ENCODE measurements at regions not wholly inside any gene's neighbourhood (a gene's known extent, or its start where the extent isn't known, plus 50 kb on each side); places are given as distances from the start of the nearest gene placed in this dataset.
"Not testable (repeated sequence)": the region's sequence is repeated elsewhere in the genome, so short reads cannot be mapped to it uniquely, and the experiment has no call there.

DNA sequence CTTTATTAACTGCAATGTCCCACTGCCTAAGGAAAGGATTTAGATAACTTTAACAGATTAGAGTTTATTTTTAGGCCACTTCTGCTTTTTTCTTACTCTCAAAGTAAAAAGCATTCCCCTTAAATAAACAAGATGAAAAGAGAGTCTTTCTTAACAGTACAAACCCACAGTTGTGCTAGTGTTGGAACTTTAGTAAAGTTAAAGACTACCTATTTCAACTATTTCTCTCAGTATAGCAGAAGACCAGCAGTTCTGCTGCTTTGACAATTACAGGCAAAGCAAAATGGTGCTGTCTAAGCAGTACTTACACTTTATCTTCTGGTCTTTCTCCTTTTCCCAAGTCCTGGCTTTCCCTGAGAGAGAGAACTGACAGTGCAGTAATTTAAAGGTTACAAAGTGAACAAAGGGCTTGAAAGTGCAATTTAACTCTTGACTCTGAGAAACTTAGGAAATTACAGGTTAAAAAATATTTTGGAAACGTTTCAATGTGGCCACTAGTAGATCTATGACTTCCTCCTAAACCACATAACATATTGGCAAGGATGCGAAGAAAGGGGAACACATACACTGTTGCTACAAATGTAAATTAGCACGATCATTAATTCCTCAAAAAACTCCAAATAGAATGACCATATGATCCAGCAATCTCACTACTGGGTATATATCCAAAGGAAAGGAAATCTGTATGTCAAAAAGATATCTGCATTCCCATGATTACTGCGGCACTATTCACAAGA is 135.4 kb upstream of the POGK start:
- no peak for DNase-seq

DNA sequence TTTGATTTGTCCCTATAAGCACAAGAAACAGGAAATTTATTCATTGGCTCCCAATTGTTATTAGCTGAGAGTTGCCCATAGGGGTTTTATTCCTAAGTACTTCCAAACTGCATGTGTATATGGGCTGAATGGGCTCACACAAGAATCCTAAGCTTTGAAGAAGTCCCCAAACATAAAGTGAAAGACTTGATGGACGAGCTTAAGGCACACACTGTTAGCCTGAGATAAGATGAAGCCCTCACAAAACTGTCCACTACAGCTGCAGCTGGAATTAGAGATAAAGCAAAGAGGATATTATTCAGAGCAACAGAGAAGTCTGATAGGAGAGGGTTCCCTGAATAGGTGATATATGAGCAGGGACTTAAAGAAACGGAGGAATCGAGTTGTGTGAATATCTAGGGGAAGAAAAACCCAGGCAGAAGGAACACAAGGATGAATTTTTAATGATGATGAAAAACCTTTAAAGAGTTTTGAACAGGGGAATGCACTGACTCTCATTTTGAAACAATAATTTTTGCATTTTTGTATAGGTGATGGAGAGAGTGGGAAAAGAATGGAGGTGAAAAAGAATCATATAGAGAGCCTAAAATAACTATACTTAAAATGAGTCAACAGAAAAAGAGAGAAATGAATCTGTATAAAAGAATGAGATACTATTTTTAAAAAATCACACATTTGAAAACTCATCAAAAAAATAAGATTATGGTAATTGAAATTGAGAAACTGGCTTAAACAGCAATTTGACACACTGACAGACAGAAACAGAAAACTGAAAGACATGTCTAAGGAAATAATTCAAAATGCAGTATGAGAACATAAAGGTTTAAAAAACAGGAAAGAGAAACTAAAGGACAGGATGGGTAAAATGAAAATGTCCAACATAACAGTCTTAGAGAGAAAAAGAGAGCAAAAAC is 133.6 kb upstream of the POGK start:
- DNase-seq: no peak

DNA sequence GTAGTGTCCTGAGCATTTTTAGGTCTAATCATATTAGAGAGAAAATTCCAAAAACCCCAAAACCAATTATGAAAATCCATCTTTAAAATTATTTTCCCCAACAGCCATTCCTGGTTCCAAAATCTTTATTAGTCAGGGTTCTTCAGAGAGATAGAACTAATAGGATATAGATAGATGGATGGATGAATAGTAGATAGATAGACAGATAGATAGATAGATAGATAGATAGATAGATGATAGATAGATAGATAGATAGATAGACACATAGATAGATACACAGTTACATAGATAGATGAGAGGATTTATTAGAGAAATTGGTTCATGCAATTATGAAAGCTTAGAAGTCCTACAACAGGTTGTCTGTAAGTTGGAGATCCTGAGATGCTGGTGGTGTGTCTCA is 122.7 kb upstream of the POGK start:
- no peak for DNase-seq

DNA sequence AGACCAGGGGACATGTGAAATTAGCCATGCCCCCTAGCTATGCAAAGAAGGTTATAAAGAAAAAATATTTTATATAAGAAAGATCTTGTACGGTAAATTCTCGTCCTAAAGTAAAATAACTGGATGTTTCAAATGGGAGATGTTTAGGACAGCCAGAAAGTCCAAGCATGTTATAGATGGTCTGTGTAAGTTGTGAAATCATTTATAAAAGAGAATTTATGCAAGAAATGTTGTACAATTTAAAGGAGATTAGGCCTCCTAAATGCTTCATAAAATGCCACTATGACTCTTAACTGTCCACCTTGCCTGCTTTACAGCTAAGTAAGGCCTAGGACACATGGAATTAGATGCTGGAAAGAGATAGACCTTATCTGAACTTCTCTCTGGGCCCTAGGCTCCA is 118.1 kb upstream of the POGK start:
- no peak for DNase-seq

DNA sequence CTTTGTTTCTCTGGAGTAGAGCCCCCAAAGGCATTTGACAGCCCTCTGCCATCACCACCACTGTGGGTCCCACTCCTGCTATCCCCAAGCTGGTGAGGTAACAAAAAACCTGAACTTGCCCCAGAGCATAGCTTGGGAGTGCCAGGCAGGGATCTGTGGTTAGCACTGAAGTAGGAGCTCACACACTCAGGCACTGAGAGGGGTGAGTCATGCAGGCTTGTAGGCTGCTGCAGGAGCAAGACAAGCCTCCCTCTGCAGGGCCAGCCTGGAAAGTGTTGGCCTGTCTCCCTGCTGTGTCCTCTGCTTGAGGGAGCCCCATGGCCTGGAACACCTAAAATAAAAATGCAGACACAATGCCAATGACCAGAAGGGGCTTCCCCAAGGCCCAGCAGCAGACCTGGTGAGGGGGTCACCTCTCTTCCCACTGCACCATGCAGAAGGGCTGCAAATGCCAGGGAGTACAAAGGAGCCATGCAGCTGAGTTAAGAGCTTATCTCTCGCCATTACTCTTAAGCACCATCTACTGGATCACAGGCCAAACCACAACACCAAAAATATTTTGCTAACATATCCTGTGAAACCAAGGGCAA is 108.9 kb upstream of the POGK start:
- DNase-seq: no peak

DNA sequence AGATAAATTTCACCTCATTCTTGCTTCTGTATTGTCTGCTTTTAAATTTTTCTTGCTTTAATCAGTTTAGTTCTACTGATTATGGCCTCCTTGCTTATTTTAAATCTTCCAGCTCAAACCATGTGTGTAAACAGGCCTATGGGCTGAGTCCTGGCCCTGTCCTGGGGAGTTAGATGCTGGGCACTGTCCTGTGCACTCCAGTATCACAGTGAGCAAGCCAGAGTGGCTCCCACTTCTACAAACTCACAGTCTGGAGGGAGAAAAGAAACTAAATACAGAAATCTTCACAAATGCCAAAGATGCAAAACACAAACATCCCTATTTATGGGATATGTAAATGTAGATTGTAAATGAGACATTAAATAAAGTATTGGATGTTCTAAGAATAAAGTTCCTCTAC is 101.1 kb upstream of the POGK start:
- DNase-seq: no peak

DNA sequence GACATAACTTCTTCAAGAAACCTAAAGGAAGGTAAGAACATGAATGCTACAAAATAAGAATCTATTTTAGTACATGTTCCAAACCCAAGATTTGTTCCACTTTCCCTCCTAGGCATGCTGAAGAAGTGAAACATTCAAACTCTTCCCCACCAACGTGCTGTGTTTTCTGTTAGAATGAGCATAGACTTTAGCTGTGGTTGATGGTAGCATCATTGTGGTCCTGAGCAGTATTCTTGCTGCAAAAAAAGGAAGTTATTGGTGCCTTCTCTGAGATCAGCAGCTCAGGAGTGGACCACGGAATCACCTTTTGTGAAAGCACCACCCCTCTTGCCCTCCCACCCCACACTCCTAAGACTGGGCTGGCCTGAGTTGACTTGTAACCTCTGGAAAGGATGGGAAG is 100.4 kb upstream of the POGK start:
- DNase-seq: no peak

DNA sequence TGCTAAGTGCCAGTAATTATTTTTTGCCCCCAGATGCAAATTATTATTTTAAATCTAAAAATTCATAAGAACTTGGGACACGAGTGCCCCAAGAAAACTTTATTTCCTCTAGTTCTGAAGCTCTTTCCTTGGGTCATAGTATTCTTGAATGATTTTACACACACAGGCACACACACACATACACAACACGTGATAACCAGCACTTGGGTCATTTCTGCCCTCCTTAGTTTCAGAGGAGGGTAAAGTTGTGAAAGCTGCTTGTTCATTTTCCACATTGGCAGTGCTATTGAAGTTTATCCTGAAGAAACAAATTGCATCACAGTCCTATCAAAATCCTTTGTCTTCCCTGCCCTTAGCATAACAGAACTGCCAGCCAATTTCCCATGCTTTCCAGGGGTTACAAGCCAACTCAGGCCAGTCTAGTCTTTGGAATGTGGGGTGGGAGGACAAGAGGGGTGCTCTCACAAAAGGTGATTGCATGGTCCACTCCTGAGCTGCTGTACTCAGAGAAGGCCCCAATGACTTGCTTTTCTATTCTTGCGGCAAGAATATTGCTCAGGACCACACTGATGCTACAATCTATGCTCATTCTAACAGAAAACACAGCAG is 98.5 kb upstream of the POGK start:
- no peak for DNase-seq

DNA sequence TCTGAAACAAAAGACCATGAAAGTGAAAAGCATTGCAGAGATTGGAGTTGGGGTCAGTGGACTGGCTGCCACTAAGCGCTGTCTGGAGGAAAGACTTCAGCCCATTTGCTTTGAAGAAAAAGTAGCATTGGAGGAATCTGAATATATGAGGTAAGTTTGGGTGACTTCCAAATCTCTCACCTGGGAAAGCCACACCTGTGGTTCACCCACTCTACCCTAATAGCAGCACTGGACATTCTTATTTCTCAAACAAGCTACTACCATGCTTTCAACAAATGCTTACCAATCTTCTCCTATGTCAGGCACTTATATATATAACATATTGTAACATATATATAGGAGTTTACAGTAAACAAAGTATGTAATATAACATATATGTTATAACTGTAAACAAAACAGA is 76.0 kb upstream of the POGK start:
- DNase-seq: no peak

DNA sequence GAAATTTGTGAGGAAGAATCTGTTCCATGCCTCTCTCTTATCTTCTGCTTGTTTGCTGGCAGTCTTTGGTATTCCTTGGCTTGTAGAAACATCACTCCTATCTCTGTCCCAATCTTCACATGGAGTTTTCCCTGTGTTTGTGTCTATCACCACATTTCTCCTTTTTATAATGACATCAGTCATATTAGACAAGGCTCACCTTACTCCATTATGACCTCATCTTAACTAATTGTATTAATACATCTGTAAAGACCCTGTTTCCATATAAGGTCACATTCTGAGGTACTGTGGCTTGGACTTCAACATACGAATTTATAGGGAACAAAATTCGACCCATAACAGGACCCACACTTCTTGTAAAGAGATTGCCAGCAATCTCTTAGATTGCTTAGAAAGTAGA is 72.3 kb upstream of the POGK start:
- DNase-seq: no peak

DNA sequence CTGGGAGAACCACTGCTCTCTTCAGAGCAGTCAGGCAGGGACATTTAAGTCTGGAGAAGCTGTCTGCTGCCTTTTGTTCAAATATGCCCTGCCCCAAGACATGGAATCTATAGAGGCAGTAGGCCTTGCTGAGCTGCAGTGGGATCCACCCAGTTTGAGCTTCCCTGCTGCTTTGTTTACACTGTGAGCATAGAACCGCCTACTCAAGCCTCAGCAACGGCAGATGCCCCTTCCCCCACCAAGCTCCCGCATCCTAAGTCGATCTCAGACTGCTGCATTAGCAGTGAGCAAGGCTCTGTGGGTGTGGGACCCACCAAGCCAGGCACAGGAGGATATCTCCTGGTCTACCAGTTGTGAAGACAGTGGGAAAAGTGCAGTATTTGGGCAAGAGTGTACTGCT is 54.6 kb upstream of the POGK start:
- DNase-seq: not testable (repeated sequence)

DNA sequence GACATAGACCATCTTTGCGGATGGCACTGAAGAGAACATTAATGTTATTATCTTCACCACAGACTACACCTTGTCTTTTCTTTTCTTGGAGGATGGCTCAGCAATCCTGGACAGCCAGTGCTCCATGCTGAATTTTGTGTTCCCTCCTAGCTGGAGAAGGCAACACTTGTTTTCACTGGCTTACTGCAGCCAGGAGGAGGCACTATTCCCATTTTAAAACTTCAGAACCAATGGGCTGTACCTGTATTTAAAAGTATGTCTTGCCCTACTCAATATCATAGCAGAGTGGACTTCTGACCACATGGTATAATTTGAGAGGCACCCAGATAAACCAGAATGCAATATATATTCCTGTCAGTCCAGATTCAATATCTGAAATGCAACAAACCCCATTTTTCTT is 53.3 kb upstream of the POGK start:
- no peak for DNase-seq

DNA sequence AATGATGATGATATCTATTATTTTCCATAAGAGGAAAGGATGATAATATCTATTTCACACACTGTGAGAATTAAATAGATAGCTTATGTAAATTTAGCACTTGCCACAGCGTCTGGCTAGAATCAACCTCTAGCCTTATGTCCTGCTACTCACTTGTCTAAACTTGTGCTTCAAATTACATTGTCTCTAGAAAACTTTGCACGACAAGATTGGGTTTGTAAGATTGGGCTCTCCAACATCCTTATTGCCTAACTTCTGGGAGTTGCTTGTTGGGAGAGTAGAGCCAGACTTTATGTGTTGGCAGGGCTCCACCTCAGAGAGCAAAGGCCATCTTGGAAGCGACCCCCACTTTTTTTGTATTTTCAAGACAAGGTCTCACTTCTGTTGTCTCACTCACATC is 50.0 kb upstream of the POGK start:
- no peak for DNase-seq
